K562 (cell line): ENCODE measurements at regions not wholly inside any gene's neighbourhood (a gene's known extent, or its start where the extent isn't known, plus 50 kb on each side); places are given as distances from the start of the nearest gene placed in this dataset.

Experiments
- ATAC-seq: fragments of 200-7000 bp; cut with Tn5 transposase; 3 replicates; pipeline ENCODE4 v1.9.1; 2020; ENCODE audit warnings: moderate library complexity
- BruUV-seq: library from RNA; stranded (reverse); fragments of 400-500 nt; replicated peaks from 2 replicates; lab custom pipeline; 2021; lab: Mats Ljungman, UMichigan
- CTCF ChIA-PET: fragments of 300-600 bp; formaldehyde crosslinking; extraction: SDS; loops from one replicate; lab custom pipeline; 2021; ENCODE audit warnings: low intra/inter-chr PET ratio; lab: Yijun Ruan, JAX
- POLR2A ChIA-PET: fragments of 300-600, 350-650 bp; sonication (Branson Sonifier 250); formaldehyde crosslinking; extraction: SDS; loops from one replicate; lab custom pipeline; 2021; ENCODE audit warnings: antibody characterized with exemption, inconsistent platforms; lab: Yijun Ruan, JAX
- DNase-seq, 4 experiments: peaks; one replicate each; pipeline versions ENCODE4 v3.0.0 to v3.0.0-alpha.2; 2011 to 2018; ENCODE audit warnings: low spot score in 3 of 4, mixed read lengths in 3 of 4; ENCODE audit errors: extremely low read depth in 1 of 4
- FAIRE-seq: peaks from 2 replicates; lab custom pipeline; 2011; peaks lifted over from hg19 to GRCh38; lab: Jason Lieb, UNC
- H2AFZ ChIP-seq: 2 replicates; pipeline ENCODE4 v1.6.0; 2011; ENCODE audit warnings: low read depth, low read length, control low read depth, inconsistent platforms
- H3K27ac ChIP-seq: fragments of 200-600 bp; 3 replicates; pipeline ENCODE4 v1.8.0; 2011; ENCODE audit warnings: low read depth, mild to moderate bottlenecking, control low read depth, inconsistent platforms, low read length, moderate library complexity, mixed read lengths; ENCODE audit errors: extremely low read depth
- H3K27me3 ChIP-seq, 2 experiments: fragments of 300-600 bp in 1 of 2; 2 replicates in 1 of 2; 3 replicates in 1 of 2; pipeline versions ENCODE4 v1.6.0 to v1.8.0; 2011; ENCODE audit warnings: inconsistent platforms in 2 of 2, low read length in 2 of 2, mild to moderate bottlenecking in 1 of 2, mixed read lengths in 1 of 2, moderate library complexity in 1 of 2; ENCODE audit not compliant: control insufficient read depth in 2 of 2, insufficient read depth in 2 of 2
- H3K36me3 ChIP-seq: fragments of 300-600 bp; 3 replicates; pipeline ENCODE4 v1.8.0; 2011; ENCODE audit warnings: mild to moderate bottlenecking, low read length, inconsistent platforms; ENCODE audit not compliant: control insufficient read depth, insufficient read depth
- H3K4me1 ChIP-seq, 2 experiments: fragments of 200-600 bp in 1 of 2; replicated peaks in 1 of 2; 2 replicates in 1 of 2; 3 replicates in 1 of 2; pipeline versions ENCODE4 v1.5.1 to v1.8.0; 2011; ENCODE audit warnings: inconsistent platforms in 2 of 2, low read length in 2 of 2, mild to moderate bottlenecking in 1 of 2, mixed read lengths in 1 of 2, moderate library complexity in 1 of 2; ENCODE audit not compliant: control insufficient read depth in 2 of 2, insufficient read depth in 2 of 2
- H3K4me2 ChIP-seq: 2 replicates; pipeline ENCODE4 v1.6.1; 2011; ENCODE audit warnings: low read length, control low read depth, inconsistent platforms, mixed read lengths; ENCODE audit not compliant: insufficient read depth
- H3K4me3 ChIP-seq: fragments of 200-600 bp; sonication (generic), shearing (Covaris generic); 2 replicates; pipeline ENCODE4 v1.5.1; 2016; ENCODE audit warnings: control low read depth, inconsistent platforms
- H3K79me2 ChIP-seq: fragments of 200-600 bp; 3 replicates; pipeline ENCODE4 v1.8.0; 2011; ENCODE audit warnings: low read length, inconsistent platforms; ENCODE audit not compliant: control insufficient read depth, insufficient read depth
- H3K9ac ChIP-seq, 2 experiments: 2 replicates each; pipeline versions ENCODE4 v1.6.0 to v1.6.1; 2011; ENCODE audit warnings: low read depth in 2 of 2, low read length in 2 of 2, control low read depth in 1 of 2, inconsistent platforms in 1 of 2, mild to moderate bottlenecking in 1 of 2, mixed read lengths in 1 of 2; ENCODE audit not compliant: insufficient read depth in 1 of 2
- H3K9me1 ChIP-seq: one replicate; pipeline ENCODE4 v1.6.0; 2011; ENCODE audit warnings: inconsistent platforms, mild to moderate bottlenecking, low read length, moderate library complexity; ENCODE audit not compliant: control insufficient read depth, insufficient read depth
- H3K9me3 ChIP-seq: replicated peaks from 2 replicates; pipeline ENCODE4 v1.5.1; 2011; ENCODE audit warnings: low read depth, low read length, inconsistent platforms; ENCODE audit not compliant: control insufficient read depth, insufficient read depth
- H4K20me1 ChIP-seq: replicated peaks from 2 replicates; pipeline ENCODE4 v1.6.1; 2011; ENCODE audit warnings: low read length, inconsistent platforms, mixed read lengths; ENCODE audit not compliant: control insufficient read depth, insufficient read depth
- CC2D1A ChIP-seq: fragments of 450-650 bp; IDR thresholded peaks from 2 replicates; pipeline ENCODE4 v1.6.1; 2017; ENCODE audit warnings: mild to moderate bottlenecking
- RBM39 ChIP-seq: fragments of 200-400 bp; formaldehyde crosslinking; optimal IDR thresholded peaks from 2 replicates; pipeline ENCODE3; 2018; ENCODE audit warnings: low read depth, low read length
- ZNF592 ChIP-seq: fragments of 450-650 bp; IDR thresholded peaks from 2 replicates; pipeline ENCODE4 v1.6.1; 2017; ENCODE audit warnings: antibody characterized with exemption, mild to moderate bottlenecking
- in situ Hi-C: fragments of 300-500 bp; cut with MboI; formaldehyde crosslinking; loops from 4 replicates; pipeline ENCODE4 v1.15.0; 2018; ENCODE audit warnings: inconsistent platforms, mixed read lengths
- intact Hi-C: fragments of 100-400 bp; cut with micrococcal nuclease; formaldehyde crosslinking; loops from 2 replicates; pipeline ENCODE4 v1.14.2; 2022

GRCh38 chr5:136675769-136676168 is 310.4 kb upstream of the TRPC7 start:
- intact Hi-C loops (no loop called here), in situ Hi-C loops (no loop called here)
- H3K27ac ChIP-seq: no peak overlapping the region
- TF ChIP-seq ZNF592: no peak
- no peak for TF ChIP-seq RBM39
- no peak for TF ChIP-seq CC2D1A
- CTCF ChIA-PET: no interaction called here
- BruUV-seq: no TSS peak
- no peak overlapping the region for H3K4me3 ChIP-seq
- H3K4me2 ChIP-seq: no peak overlapping the region
- FAIRE-seq (no peak), DNase-seq (no peak), ATAC-seq (no peak)
- H3K4me1 ChIP-seq: no peaks in the 10 kb centered on the region
- H3K9ac ChIP-seq: no peak overlapping the region
- no peaks in the 10 kb centered on the region for H3K9me1 ChIP-seq
- POLR2A ChIA-PET: interaction anchor here (1.3 kb wide), 1 partner anchor 10 kb away, joined by 4 read pairs; no protein-coding TSS in a partner anchor
- no peaks in the 10 kb centered on the region for H3K27me3 ChIP-seq
- no peaks in the 10 kb centered on the region for H4K20me1 ChIP-seq
- no peaks in the 10 kb centered on the region for H3K9me3 ChIP-seq
- no peak overlapping the region for H2AFZ ChIP-seq
- H3K79me2 ChIP-seq: no peaks in the 10 kb centered on the region
- H3K36me3 ChIP-seq: no peaks in the 10 kb centered on the region
